ENCODE measurements at regions not wholly inside any gene's neighbourhood (a gene's known extent, or its start where the extent isn't known, plus 50 kb on each side); places are given as distances from the start of the nearest gene placed in this dataset.
A peak's percentile ranks its signal among the peaks of the same experiment; 100 is the strongest.

DNA sequence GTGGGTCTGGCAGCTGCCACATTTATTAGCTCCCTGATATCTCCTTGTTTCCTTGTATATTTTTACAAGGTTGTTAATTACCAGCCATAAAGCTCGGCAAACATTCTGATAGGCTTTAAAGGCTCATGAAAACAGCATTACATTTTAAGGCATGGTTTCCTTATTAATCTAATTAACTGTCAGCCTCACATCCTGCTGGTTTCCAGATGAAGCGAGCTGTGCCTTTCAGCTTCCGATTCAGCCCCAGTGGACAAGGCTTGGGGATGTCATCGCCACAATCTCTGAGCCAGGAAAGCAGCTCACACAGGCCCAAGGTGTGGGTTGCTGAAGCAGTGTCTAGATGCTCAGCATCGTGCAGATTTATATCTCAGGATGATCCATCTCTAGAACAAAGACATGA lies 66.0 kb upstream of the RALY start:
- Histone ChIP-seq H3K4me1 (ENCODE audit: control insufficient read depth, low read length) (no peaks in the 10 kb centered on the region), H3F3A (ENCODE audit: control insufficient read depth, insufficient read depth) (no peaks in the 10 kb centered on the region), H3K27me3 (ENCODE audit: control insufficient read depth, low read length) (peaks cover 21% of the 10 kb centered on the region; the same call in 1 of the 2 replicates), H3K4me3 (ENCODE audit: low read length) (no peak overlapping the region), H3K9me3 (ENCODE audit: control insufficient read depth, insufficient read depth, low read length) (no peaks in the 10 kb centered on the region), H3K36me3 (ENCODE audit: control insufficient read depth, low read length) (no peaks in the 10 kb centered on the region), H4K20me1 (ENCODE audit: control insufficient read depth, insufficient read depth, low read depth, low read length) (no peaks in the 10 kb centered on the region), H3K9me2 (replicated peaks; ENCODE audit: control insufficient read depth, low read length) (no peaks in the 10 kb centered on the region), H3K4me2 (ENCODE audit: low read length) (no peak overlapping the region), H3K27ac (ENCODE audit: low read depth, low read length) (no peak overlapping the region), H3K79me2 (ENCODE audit: control insufficient read depth, low read length) (no peaks in the 10 kb centered on the region)
- TF ChIP-seq EZH2phosphoT487 (IDR thresholded peaks at IDR 0.05; ENCODE audit: borderline replicate concordance, low read length), result no peak
- TF ChIP-seq CTCF (IDR thresholded peaks at IDR 0.05; ENCODE audit: low read depth, low read length, poor library complexity, severe bottlenecking), result no peak

- no peaks in the 10 kb centered on the region for H4K20me1 ChIP-seq (ENCODE audit: control insufficient read depth, insufficient read depth, low read depth, low read length)
- no peaks in the 10 kb centered on the region for H3K9me3 ChIP-seq (ENCODE audit: control insufficient read depth, insufficient read depth, low read length)
- no peaks in the 10 kb centered on the region for H3F3A ChIP-seq (ENCODE audit: control insufficient read depth, insufficient read depth)
- no peak overlapping the region for H3K4me3 ChIP-seq (ENCODE audit: low read length)
- TF ChIP-seq CTCF (IDR thresholded peaks at IDR 0.05; ENCODE audit: low read depth, low read length, poor library complexity, severe bottlenecking) (no peak), EZH2phosphoT487 (IDR thresholded peaks at IDR 0.05; ENCODE audit: borderline replicate concordance, low read length) (no peak)
- no peaks in the 10 kb centered on the region for H3K36me3 ChIP-seq (ENCODE audit: control insufficient read depth, low read length)
- no peaks in the 10 kb centered on the region for H3K79me2 ChIP-seq (ENCODE audit: control insufficient read depth, low read length)
- H3K4me1 ChIP-seq (ENCODE audit: control insufficient read depth, low read length), result no peaks in the 10 kb centered on the region
- H3K9me2 ChIP-seq (replicated peaks; ENCODE audit: control insufficient read depth, low read length), result no peaks in the 10 kb centered on the region
- H3K27ac ChIP-seq (ENCODE audit: low read depth, low read length), result no peak overlapping the region
- peaks cover 7% of the 10 kb centered on the region; the same call in 1 of the 2 replicates for H3K27me3 ChIP-seq (ENCODE audit: control insufficient read depth, low read length)
- H3K4me2 ChIP-seq (ENCODE audit: low read length), result no peak overlapping the region
Observed at GRCh38 chr20:33929917-33930316, 63.8 kb upstream of the RALY start.

DNA sequence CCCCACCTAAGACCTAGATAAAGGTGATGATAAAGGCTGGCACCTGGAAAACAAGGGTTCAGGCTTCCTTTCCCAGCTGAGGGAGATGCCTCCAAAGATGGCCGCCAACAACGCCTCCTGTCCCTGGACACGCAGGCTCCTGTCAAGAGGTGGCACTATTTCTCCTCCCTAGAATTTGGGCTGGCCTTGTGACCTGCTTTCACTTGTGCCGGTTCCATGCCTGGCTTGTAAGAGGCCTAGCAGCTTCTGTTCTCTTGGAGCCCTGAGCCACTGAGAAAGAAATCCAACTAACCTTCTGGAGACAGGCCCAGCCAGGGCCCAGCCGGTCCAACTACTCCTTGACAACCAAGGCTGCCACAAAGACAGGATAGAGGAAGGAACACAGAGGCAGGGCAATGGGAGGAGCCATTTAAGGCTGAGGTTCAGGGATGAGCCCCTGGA lies 60.2 kb upstream of the RALY start:
- Histone ChIP-seq H3K9me3 (ENCODE audit: control insufficient read depth, insufficient read depth, low read length) (no peaks in the 10 kb centered on the region), H3K9me2 (replicated peaks; ENCODE audit: control insufficient read depth, low read length) (no peaks in the 10 kb centered on the region), H3K4me1 (ENCODE audit: control insufficient read depth, low read length) (no peaks in the 10 kb centered on the region), H3K4me2 (ENCODE audit: low read length) (no peak overlapping the region), H3K4me3 (ENCODE audit: low read length) (no peak overlapping the region), H4K20me1 (ENCODE audit: control insufficient read depth, insufficient read depth, low read depth, low read length) (no peaks in the 10 kb centered on the region), H3F3A (ENCODE audit: control insufficient read depth, insufficient read depth) (no peaks in the 10 kb centered on the region), H3K27me3 (ENCODE audit: control insufficient read depth, low read length) (no peaks in the 10 kb centered on the region), H3K27ac (ENCODE audit: low read depth, low read length) (no peak overlapping the region), H3K36me3 (ENCODE audit: control insufficient read depth, low read length) (no peaks in the 10 kb centered on the region), H3K79me2 (ENCODE audit: control insufficient read depth, low read length) (no peaks in the 10 kb centered on the region)
- no peak for TF ChIP-seq EZH2phosphoT487 (IDR thresholded peaks at IDR 0.05; ENCODE audit: borderline replicate concordance, low read length)
- peak; percentile 59 for TF ChIP-seq CTCF (IDR thresholded peaks at IDR 0.05; ENCODE audit: low read depth, low read length, poor library complexity, severe bottlenecking)
